Chondrocyte (in vitro differentiated cells): ENCODE measurements at regions not wholly inside any gene's neighbourhood (a gene's known extent, or its start where the extent isn't known, plus 50 kb on each side); places are given as distances from the start of the nearest gene placed in this dataset.
"Not testable (repeated sequence)": the region's sequence is repeated elsewhere in the genome, so short reads cannot be mapped to it uniquely, and the experiment has no call there.

Experiments
- DNase-seq: peaks from one replicate; pipeline ENCODE4 v3.0.0; 2021; ENCODE audit warnings: mixed read lengths, low spot score
- H3K27ac Mint-ChIP-seq: one replicate; pipeline ENCODE4 v1.8.0; 2021; ENCODE audit warnings: mild to moderate bottlenecking, moderate library complexity, mixed read lengths; ENCODE audit not compliant: unreplicated experiment
- H3K27me3 Mint-ChIP-seq: 2 replicates; pipeline ENCODE4 v1.8.0; 2021; ENCODE audit warnings: low read depth, mixed read lengths
- H3K36me3 Mint-ChIP-seq: 2 replicates; pipeline ENCODE4 v1.8.0; 2021; ENCODE audit warnings: low read depth, mixed read lengths
- H3K4me1 Mint-ChIP-seq: 2 replicates; pipeline ENCODE4 v1.8.0; 2021; ENCODE audit warnings: low read depth, mild to moderate bottlenecking, mixed read lengths
- H3K4me3 Mint-ChIP-seq: one replicate; pipeline ENCODE4 v1.8.0; 2021; ENCODE audit warnings: mild to moderate bottlenecking, moderate library complexity, mixed read lengths; ENCODE audit not compliant: unreplicated experiment
- H3K9me3 Mint-ChIP-seq: 2 replicates; pipeline ENCODE4 v1.8.0; 2021; ENCODE audit warnings: low read depth, mixed read lengths
- TF ChIP-seq, protein P1 (sequence below): fragments of 200-600 bp; sonication (generic); IDR thresholded peaks from 2 replicates; pipeline ENCODE4 v1.5.0; 2021; ENCODE audit warnings: antibody characterized with exemption, mild to moderate bottlenecking, moderate library complexity

DNA sequence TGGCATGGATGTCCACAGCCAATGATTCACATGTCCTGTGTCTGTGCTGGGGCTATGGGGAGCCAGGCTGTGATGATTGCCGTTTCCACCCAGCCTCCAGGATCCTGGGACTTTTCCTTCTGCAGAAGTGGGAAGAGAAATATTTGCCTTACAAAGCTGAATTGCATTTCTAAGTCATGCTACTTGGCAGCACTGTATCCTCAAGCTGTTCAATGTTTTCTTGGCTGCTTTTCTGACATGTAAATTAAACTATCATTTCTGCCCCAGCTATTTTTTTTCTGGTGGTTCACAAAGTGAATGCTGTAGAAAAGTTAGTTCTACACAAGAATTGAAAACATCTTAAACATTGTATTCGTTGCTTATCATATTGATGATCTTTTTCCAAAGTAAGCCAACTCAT lies 51.9 kb upstream of the TCERG1L start:
- Mint-ChIP-seq H3K27me3 (no peaks in the 10 kb centered on the region), H3K27ac (no peak overlapping the region), H3K4me3 (no peak overlapping the region), H3K36me3 (no peaks in the 10 kb centered on the region), H3K4me1 (no peaks in the 10 kb centered on the region), H3K9me3 (peaks cover 64% of the 10 kb centered on the region)
- DNase-seq: no peak
- TF ChIP-seq, protein P1, sequence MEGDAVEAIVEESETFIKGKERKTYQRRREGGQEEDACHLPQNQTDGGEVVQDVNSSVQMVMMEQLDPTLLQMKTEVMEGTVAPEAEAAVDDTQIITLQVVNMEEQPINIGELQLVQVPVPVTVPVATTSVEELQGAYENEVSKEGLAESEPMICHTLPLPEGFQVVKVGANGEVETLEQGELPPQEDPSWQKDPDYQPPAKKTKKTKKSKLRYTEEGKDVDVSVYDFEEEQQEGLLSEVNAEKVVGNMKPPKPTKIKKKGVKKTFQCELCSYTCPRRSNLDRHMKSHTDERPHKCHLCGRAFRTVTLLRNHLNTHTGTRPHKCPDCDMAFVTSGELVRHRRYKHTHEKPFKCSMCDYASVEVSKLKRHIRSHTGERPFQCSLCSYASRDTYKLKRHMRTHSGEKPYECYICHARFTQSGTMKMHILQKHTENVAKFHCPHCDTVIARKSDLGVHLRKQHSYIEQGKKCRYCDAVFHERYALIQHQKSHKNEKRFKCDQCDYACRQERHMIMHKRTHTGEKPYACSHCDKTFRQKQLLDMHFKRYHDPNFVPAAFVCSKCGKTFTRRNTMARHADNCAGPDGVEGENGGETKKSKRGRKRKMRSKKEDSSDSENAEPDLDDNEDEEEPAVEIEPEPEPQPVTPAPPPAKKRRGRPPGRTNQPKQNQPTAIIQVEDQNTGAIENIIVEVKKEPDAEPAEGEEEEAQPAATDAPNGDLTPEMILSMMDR: no peak

DNA sequence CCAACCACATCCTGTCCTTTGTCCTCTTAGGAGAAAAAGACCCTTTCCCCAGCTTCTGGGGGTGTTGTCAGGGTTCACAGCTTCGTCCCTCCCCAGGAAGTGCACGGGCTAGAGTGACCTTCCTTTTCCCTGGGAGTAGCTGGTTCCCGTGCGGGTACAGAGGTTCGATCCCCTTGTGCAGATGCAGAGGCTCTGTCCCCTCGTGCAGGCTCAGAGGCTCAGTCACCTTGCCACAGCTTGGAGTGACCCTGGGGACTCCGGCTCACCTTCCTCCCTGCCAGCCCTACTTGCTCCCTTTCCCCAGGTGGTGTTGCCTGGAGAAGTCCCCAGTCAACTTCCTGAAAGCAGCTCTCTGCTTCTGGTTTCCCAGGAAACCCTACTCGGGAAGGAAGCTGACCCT lies 60.0 kb upstream of the TCERG1L start:
- H3K27me3 Mint-ChIP-seq: no peaks in the 10 kb centered on the region
- H3K4me1 Mint-ChIP-seq: no peaks in the 10 kb centered on the region
- no peak for DNase-seq
- H3K27ac Mint-ChIP-seq: no peak overlapping the region
- TF ChIP-seq, protein P1: no peak
- no peaks in the 10 kb centered on the region for H3K36me3 Mint-ChIP-seq
- peaks cover 31% of the 10 kb centered on the region for H3K9me3 Mint-ChIP-seq
- no peak overlapping the region for H3K4me3 Mint-ChIP-seq

DNA sequence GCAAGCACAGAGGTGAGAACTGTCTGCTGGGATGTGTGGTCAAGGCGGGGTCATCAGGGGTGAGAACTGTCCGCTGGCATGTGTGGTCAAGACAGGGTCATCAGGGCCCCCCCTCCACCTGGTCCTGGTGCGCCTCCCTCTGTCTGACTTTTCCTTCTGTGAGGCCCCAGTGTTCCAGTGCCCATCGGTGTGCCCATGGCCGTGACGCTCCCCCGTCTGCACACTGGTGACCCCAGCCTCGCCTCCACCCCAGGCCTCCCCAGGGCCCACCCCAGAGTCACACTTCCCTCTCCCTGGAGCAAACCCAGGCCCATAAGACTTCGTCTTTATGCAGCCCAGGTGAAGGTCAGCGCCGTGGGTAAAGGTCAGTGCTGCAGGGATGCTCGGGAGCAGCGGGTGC lies 70.1 kb upstream of the TCERG1L start:
- TF ChIP-seq, protein P1: no peak
- H3K4me1 Mint-ChIP-seq: no peaks in the 10 kb centered on the region
- H3K4me3 Mint-ChIP-seq: no peak overlapping the region
- H3K36me3 Mint-ChIP-seq: no peaks in the 10 kb centered on the region
- no peak for DNase-seq
- peaks cover 14% of the 10 kb centered on the region for H3K9me3 Mint-ChIP-seq
- H3K27me3 Mint-ChIP-seq: no peaks in the 10 kb centered on the region
- no peak overlapping the region for H3K27ac Mint-ChIP-seq

DNA sequence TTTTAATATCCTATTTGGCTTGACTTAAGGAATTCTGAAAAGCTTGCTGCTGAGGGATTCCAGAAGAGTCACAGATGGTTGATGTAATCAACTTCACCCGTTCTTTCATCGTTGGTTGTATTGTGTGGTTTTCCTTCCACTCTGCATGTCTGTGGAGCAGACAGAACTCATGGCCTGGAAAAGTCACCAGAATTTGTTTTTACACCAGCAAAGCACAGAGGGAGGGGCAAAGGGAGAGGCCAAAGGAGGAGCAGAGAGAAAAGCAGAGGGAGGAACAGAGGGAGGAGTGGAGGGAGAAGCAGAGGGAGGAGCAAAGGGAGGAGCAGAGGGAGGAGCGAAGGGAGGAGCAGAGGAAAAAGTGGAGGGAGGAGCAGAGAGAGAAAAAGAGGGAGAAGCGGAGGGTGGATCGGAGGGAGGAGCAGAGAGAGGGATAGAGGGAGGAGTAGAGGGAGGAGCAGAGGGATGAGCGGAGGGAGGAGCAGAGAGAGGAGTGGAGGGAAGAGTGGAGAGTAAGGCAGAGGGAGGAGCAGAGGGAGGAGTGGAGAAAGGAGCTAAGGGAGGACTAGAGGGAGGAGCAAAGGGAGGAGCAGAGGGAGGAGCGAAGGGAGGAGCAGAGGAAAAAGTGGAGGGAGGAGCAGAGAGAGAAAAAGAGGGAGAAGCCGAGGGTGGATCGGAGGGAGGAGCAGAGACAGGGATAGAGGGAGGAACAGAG lies 73.8 kb upstream of the TCERG1L start:
- H3K36me3 Mint-ChIP-seq, H3K27me3 Mint-ChIP-seq, H3K4me1 Mint-ChIP-seq, DNase-seq, H3K27ac Mint-ChIP-seq, H3K9me3 Mint-ChIP-seq, H3K4me3 Mint-ChIP-seq: not testable (repeated sequence)

DNA sequence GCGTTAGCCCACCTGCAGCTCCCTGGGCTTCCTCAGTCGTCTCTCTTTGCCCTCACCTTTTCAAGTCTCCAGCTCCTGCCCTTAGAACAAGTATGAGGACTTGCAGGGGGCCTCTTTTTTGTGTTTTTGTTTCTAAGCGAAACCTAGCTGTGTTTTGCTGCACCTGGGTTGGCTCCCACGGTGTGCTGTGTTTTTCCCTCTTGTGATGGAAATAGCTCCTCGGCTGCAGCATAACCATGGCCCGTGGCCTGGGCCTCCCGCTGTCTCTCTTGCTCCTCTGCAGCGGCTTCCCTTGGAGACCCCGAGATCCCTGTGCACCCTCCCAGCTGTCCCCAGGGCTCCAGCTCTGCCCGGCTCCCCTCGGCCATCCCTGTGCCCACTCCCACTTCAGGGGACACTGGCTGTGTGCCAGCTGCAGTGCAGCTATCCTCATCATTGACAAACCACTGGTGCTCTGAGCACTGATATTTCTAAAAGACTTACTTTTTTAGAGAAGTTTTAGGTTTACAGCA lies 75.6 kb upstream of the TCERG1L start:
- no peaks in the 10 kb centered on the region for H3K4me1 Mint-ChIP-seq
- DNase-seq: no peak
- no peak overlapping the region for H3K27ac Mint-ChIP-seq
- H3K27me3 Mint-ChIP-seq: no peaks in the 10 kb centered on the region
- H3K9me3 Mint-ChIP-seq: peaks cover 13% of the 10 kb centered on the region
- TF ChIP-seq, protein P1: no peak
- no peaks in the 10 kb centered on the region for H3K36me3 Mint-ChIP-seq
- H3K4me3 Mint-ChIP-seq: no peak overlapping the region

DNA sequence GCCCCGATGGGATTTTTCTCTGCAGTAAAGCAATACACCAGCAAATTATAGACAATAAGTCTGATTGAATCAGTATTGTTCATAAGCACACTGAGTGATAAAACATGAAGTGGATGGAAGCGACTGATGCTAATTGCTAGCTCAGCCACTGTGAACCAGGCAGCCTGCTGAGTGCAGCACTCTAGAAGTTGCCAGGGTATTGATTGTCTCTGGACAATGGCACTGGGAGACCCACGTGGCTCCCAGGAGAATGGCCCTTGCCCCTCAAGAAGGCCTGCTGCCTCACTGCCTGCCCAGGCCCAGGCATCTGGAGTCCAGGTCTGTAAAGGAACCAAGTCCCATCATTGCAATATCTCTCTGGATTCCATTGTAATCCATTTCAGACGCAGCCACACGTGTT lies 80.4 kb upstream of the TCERG1L start:
- Mint-ChIP-seq H3K9me3 (peaks cover 28% of the 10 kb centered on the region), H3K36me3 (no peaks in the 10 kb centered on the region), H3K27ac (no peak overlapping the region), H3K27me3 (no peaks in the 10 kb centered on the region), H3K4me1 (no peaks in the 10 kb centered on the region), H3K4me3 (no peak overlapping the region)
- TF ChIP-seq, protein P1: no peak
- DNase-seq: no peak
